ENCODE measurements at regions not wholly inside any gene's neighbourhood (a gene's known extent, or its start where the extent isn't known, plus 50 kb on each side); places are given as distances from the start of the nearest gene placed in this dataset.
A peak's percentile ranks its signal among the peaks of the same experiment; 100 is the strongest.

- H3K27ac ChIP-seq (ENCODE audit: insufficient read depth, low read length) = no peak overlapping the region
- no peaks in the 10 kb centered on the region for H3K9me3 ChIP-seq (ENCODE audit: control insufficient read depth, insufficient read depth, low read depth, low read length)
- H3K4me3 ChIP-seq (replicated peaks in 1 of 4; ENCODE audit: control extremely low read depth in 1 of 4, insufficient read depth in 1 of 4, low read depth in 3 of 4, low read length in 4 of 4) = no peak overlapping the region
- H3K4me1 ChIP-seq (ENCODE audit: control insufficient read depth, extremely low read depth, insufficient read depth, low read length) = no peaks in the 10 kb centered on the region
- DNase-seq (ENCODE audit: low read depth in 2 of 2) = no peak
- no peak overlapping the region for H3K9ac ChIP-seq (ENCODE audit: insufficient read depth, low read length)
- no peak for TF ChIP-seq EZH2 (IDR thresholded peaks at IDR 0.05; ENCODE audit: low read length, missing control alignments)
- TF ChIP-seq CTCF (conservative IDR thresholded peaks at IDR 0.05 in 1 of 2, IDR thresholded peaks at IDR 0.05 in 1 of 2; ENCODE audit: low read depth in 1 of 2, low read length in 2 of 2) = no peak
- no peak overlapping the region for H2AFZ ChIP-seq (ENCODE audit: low read length)
- H3K4me2 ChIP-seq (ENCODE audit: extremely low read depth, insufficient read depth, low read length) = no peak overlapping the region
- no peaks in the 10 kb centered on the region for H3K79me2 ChIP-seq (ENCODE audit: control insufficient read depth, insufficient read depth, low read length)
- H3K27me3 ChIP-seq (ENCODE audit: control insufficient read depth, insufficient read depth, low read length) = no peaks in the 10 kb centered on the region
- no peaks in the 10 kb centered on the region for H4K20me1 ChIP-seq (ENCODE audit: control insufficient read depth, extremely low read depth, insufficient read depth, low read length)
- H3K36me3 ChIP-seq (ENCODE audit: control insufficient read depth, insufficient read depth, low read length) = no peaks in the 10 kb centered on the region
These were observed 519.9 kb downstream of the KCNJ3 start for GRCh38 chr2:155218292-155218924.

GRCh38 chr2:155215037-155215707, 516.7 kb downstream of the KCNJ3 start:
- H3K79me2 ChIP-seq (ENCODE audit: control insufficient read depth, insufficient read depth, low read length) = no peaks in the 10 kb centered on the region
- H3K9ac ChIP-seq (ENCODE audit: insufficient read depth, low read length) = no peak overlapping the region
- H2AFZ ChIP-seq (ENCODE audit: low read length) = no peak overlapping the region
- DNase-seq (ENCODE audit: low read depth in 2 of 2) = no peak
- no peaks in the 10 kb centered on the region for H3K9me3 ChIP-seq (ENCODE audit: control insufficient read depth, insufficient read depth, low read depth, low read length)
- no peaks in the 10 kb centered on the region for H3K27me3 ChIP-seq (ENCODE audit: control insufficient read depth, insufficient read depth, low read length)
- H3K4me1 ChIP-seq (ENCODE audit: control insufficient read depth, extremely low read depth, insufficient read depth, low read length) = no peaks in the 10 kb centered on the region
- H3K4me3 ChIP-seq (replicated peaks in 1 of 4; ENCODE audit: control extremely low read depth in 1 of 4, insufficient read depth in 1 of 4, low read depth in 3 of 4, low read length in 4 of 4) = no peak overlapping the region
- TF ChIP-seq CTCF (conservative IDR thresholded peaks at IDR 0.05 in 1 of 2, IDR thresholded peaks at IDR 0.05 in 1 of 2; ENCODE audit: low read depth in 1 of 2, low read length in 2 of 2) = no peak
- TF ChIP-seq EZH2 (IDR thresholded peaks at IDR 0.05; ENCODE audit: low read length, missing control alignments) = no peak
- H3K4me2 ChIP-seq (ENCODE audit: extremely low read depth, insufficient read depth, low read length) = no peak overlapping the region
- H4K20me1 ChIP-seq (ENCODE audit: control insufficient read depth, extremely low read depth, insufficient read depth, low read length) = no peaks in the 10 kb centered on the region
- H3K36me3 ChIP-seq (ENCODE audit: control insufficient read depth, insufficient read depth, low read length) = no peaks in the 10 kb centered on the region
- H3K27ac ChIP-seq (ENCODE audit: insufficient read depth, low read length) = no peak overlapping the region

- no peak overlapping the region for H3K4me2 ChIP-seq (ENCODE audit: extremely low read depth, insufficient read depth, low read length)
- peak in 1 of 2 donors; percentile 4 for DNase-seq (ENCODE audit: low read depth in 2 of 2)
These were observed 511.4 kb downstream of the KCNJ3 start for GRCh38 chr2:155209696-155210450.

More at GRCh38 chr2:155209696-155210450, 511.4 kb downstream of the KCNJ3 start:
- Histone ChIP-seq H4K20me1 (ENCODE audit: control insufficient read depth, extremely low read depth, insufficient read depth, low read length) (no peaks in the 10 kb centered on the region), H3K9me3 (ENCODE audit: control insufficient read depth, insufficient read depth, low read depth, low read length) (no peaks in the 10 kb centered on the region), H3K9ac (ENCODE audit: insufficient read depth, low read length) (no peak overlapping the region), H2AFZ (ENCODE audit: low read length) (no peak overlapping the region), H3K36me3 (ENCODE audit: control insufficient read depth, insufficient read depth, low read length) (no peaks in the 10 kb centered on the region), H3K79me2 (ENCODE audit: control insufficient read depth, insufficient read depth, low read length) (no peaks in the 10 kb centered on the region), H3K27ac (ENCODE audit: insufficient read depth, low read length) (no peak overlapping the region), H3K27me3 (ENCODE audit: control insufficient read depth, insufficient read depth, low read length) (no peaks in the 10 kb centered on the region), H3K4me3 (replicated peaks in 1 of 4; ENCODE audit: control extremely low read depth in 1 of 4, insufficient read depth in 1 of 4, low read depth in 3 of 4, low read length in 4 of 4) (no peak overlapping the region), H3K4me1 (ENCODE audit: control insufficient read depth, extremely low read depth, insufficient read depth, low read length) (no peaks in the 10 kb centered on the region)
- TF ChIP-seq EZH2 (IDR thresholded peaks at IDR 0.05; ENCODE audit: low read length, missing control alignments) (no peak), CTCF (conservative IDR thresholded peaks at IDR 0.05 in 1 of 2, IDR thresholded peaks at IDR 0.05 in 1 of 2; ENCODE audit: low read depth in 1 of 2, low read length in 2 of 2) (no peak)

Data from fibroblast of lung (primary cell).